ENCODE measurements at regions not wholly inside any gene's neighbourhood (a gene's known extent, or its start where the extent isn't known, plus 50 kb on each side); places are given as distances from the start of the nearest gene placed in this dataset.

- no peaks in the 10 kb centered on the region for H3K36me3 ChIP-seq (ENCODE audit: insufficient read depth, low read length)
- no peaks in the 10 kb centered on the region for H3K9me3 ChIP-seq (ENCODE audit: insufficient read depth, low read depth, low read length)
- H3K9me2 ChIP-seq (replicated peaks; ENCODE audit: low read depth, low read length), result no peaks in the 10 kb centered on the region
- no peak overlapping the region for H2AFZ ChIP-seq (ENCODE audit: low read length)
- no peak overlapping the region for H3K9ac ChIP-seq (ENCODE audit: low read depth, low read length, poor library complexity, severe bottlenecking)
- no peaks in the 10 kb centered on the region for H3K27me3 ChIP-seq (ENCODE audit: insufficient read depth, low read length, poor library complexity, severe bottlenecking)
- no peaks in the 10 kb centered on the region for H3F3A ChIP-seq (ENCODE audit: low read depth)
- no peak overlapping the region for H3K4me2 ChIP-seq (ENCODE audit: low read depth, low read length, poor library complexity, severe bottlenecking)
- TF ChIP-seq, protein P1, sequence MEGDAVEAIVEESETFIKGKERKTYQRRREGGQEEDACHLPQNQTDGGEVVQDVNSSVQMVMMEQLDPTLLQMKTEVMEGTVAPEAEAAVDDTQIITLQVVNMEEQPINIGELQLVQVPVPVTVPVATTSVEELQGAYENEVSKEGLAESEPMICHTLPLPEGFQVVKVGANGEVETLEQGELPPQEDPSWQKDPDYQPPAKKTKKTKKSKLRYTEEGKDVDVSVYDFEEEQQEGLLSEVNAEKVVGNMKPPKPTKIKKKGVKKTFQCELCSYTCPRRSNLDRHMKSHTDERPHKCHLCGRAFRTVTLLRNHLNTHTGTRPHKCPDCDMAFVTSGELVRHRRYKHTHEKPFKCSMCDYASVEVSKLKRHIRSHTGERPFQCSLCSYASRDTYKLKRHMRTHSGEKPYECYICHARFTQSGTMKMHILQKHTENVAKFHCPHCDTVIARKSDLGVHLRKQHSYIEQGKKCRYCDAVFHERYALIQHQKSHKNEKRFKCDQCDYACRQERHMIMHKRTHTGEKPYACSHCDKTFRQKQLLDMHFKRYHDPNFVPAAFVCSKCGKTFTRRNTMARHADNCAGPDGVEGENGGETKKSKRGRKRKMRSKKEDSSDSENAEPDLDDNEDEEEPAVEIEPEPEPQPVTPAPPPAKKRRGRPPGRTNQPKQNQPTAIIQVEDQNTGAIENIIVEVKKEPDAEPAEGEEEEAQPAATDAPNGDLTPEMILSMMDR (conservative IDR thresholded peaks at IDR 0.05; ENCODE audit: low read length), result no peak
- no peak for TF ChIP-seq EZH2phosphoT487 (IDR thresholded peaks at IDR 0.05; ENCODE audit: borderline replicate concordance)
- no peak overlapping the region for H3K4me3 ChIP-seq (ENCODE audit: low read length, poor library complexity, severe bottlenecking)
- H3K79me2 ChIP-seq (ENCODE audit: insufficient read depth, low read length), result no peaks in the 10 kb centered on the region
- H4K20me1 ChIP-seq (ENCODE audit: insufficient read depth, low read length, poor library complexity, severe bottlenecking), result no peaks in the 10 kb centered on the region
- no peaks in the 10 kb centered on the region for H3K4me1 ChIP-seq (ENCODE audit: insufficient read depth, low read length, poor library complexity, severe bottlenecking)
These were observed 269.7 kb downstream of the ISL1 start for GRCh38 chr5:51652980-51653379.

DNA sequence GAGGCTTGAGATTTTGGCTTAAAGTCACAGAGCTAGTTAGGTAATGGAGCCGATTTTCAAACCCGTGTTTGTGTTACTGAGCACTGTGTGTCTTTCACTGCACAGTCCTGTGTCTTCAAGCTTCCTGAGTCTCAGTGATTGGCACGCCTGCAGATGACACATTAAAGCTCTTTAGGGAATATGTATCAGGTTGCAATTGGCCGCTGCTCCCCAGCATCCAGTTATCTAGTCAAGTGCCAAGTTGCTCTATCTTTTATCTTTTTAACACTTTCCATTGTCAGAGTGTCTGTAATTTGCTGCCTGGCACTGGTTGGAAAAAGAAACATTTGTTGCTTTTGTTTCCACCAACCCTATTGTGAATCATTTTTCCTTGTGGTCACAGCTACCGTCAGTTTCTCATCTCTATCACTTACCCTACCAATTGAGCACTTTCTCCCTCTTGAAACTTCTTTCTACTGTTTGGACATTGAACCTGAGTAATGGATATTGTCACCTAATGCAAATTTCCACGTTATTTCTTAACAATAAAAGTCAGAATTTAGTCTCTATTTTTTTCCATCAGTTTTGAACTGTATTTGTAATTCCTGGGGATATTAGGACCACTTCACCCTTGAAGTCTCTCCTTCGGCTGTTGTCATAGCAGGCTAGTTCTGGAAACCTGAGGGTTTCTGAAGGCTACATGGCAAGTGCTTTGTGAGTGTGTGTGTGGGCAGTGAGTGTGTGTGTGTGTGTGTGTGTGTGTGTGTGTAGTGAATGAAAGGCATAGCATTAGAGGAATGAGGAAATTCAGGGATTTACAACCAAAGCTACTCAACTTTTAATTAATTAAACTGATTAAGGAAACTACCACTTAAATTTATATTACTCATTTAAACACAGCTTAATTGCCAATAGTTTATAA lies 274.3 kb downstream of the ISL1 start:
- Histone ChIP-seq H3K4me2 (ENCODE audit: low read depth, low read length, poor library complexity, severe bottlenecking) (no peak overlapping the region), H3F3A (ENCODE audit: low read depth) (no peaks in the 10 kb centered on the region)

DNA sequence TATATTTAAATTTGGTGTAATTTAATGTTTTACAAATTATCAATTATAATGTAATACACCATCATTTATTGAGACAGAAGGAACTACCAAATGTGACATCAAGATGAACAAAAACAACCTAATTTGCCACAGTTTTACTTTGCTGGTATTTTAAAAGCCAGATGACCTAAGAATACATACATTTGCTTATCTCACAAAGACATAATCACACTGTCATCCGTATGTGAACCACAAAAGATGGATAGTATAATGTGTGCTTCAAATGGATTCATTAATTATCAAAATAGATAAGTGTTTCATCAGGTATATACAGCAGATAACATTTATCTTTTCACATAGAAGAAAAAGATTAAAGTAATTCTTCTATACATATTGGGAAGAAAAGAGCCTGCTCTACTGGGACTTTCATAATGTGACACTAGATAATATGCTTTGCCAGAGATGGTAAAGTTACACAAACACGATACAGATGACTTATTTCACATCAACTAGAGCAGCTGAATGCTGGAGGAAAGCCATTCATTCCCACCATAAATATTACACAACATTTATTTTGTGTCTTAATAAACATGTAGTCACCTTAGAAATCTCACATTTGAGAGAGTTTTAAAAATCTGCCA lies 278.5 kb downstream of the ISL1 start:
- no peaks in the 10 kb centered on the region for H3K4me1 ChIP-seq (ENCODE audit: insufficient read depth, low read length, poor library complexity, severe bottlenecking)
- no peaks in the 10 kb centered on the region for H3K9me2 ChIP-seq (replicated peaks; ENCODE audit: low read depth, low read length)
- no peak overlapping the region for H3K9ac ChIP-seq (ENCODE audit: low read depth, low read length, poor library complexity, severe bottlenecking)
- H3K79me2 ChIP-seq (ENCODE audit: insufficient read depth, low read length), result no peaks in the 10 kb centered on the region
- no peak overlapping the region for H3K4me3 ChIP-seq (ENCODE audit: low read length, poor library complexity, severe bottlenecking)
- H2AFZ ChIP-seq (ENCODE audit: low read length), result no peak overlapping the region
- no peak overlapping the region for H3K4me2 ChIP-seq (ENCODE audit: low read depth, low read length, poor library complexity, severe bottlenecking)
- no peaks in the 10 kb centered on the region for H3K9me3 ChIP-seq (ENCODE audit: insufficient read depth, low read depth, low read length)
- no peaks in the 10 kb centered on the region for H3K27me3 ChIP-seq (ENCODE audit: insufficient read depth, low read length, poor library complexity, severe bottlenecking)
- no peaks in the 10 kb centered on the region for H3F3A ChIP-seq (ENCODE audit: low read depth)
- TF ChIP-seq, protein P1 (conservative IDR thresholded peaks at IDR 0.05; ENCODE audit: low read length), result no peak
- no peak for TF ChIP-seq EZH2phosphoT487 (IDR thresholded peaks at IDR 0.05; ENCODE audit: borderline replicate concordance)
- H4K20me1 ChIP-seq (ENCODE audit: insufficient read depth, low read length, poor library complexity, severe bottlenecking), result no peaks in the 10 kb centered on the region
- no peaks in the 10 kb centered on the region for H3K36me3 ChIP-seq (ENCODE audit: insufficient read depth, low read length)

More for the DNA sequence above, 274.3 kb downstream of the ISL1 start:
- no peaks in the 10 kb centered on the region for H3K9me3 ChIP-seq (ENCODE audit: insufficient read depth, low read depth, low read length)
- no peaks in the 10 kb centered on the region for H3K27me3 ChIP-seq (ENCODE audit: insufficient read depth, low read length, poor library complexity, severe bottlenecking)
- TF ChIP-seq, protein P1 (conservative IDR thresholded peaks at IDR 0.05; ENCODE audit: low read length), result no peak
- TF ChIP-seq EZH2phosphoT487 (IDR thresholded peaks at IDR 0.05; ENCODE audit: borderline replicate concordance), result no peak
- H3K9ac ChIP-seq (ENCODE audit: low read depth, low read length, poor library complexity, severe bottlenecking), result no peak overlapping the region
- no peaks in the 10 kb centered on the region for H3K4me1 ChIP-seq (ENCODE audit: insufficient read depth, low read length, poor library complexity, severe bottlenecking)
- H3K9me2 ChIP-seq (replicated peaks; ENCODE audit: low read depth, low read length), result no peaks in the 10 kb centered on the region
- H3K36me3 ChIP-seq (ENCODE audit: insufficient read depth, low read length), result no peaks in the 10 kb centered on the region
- H3K4me3 ChIP-seq (ENCODE audit: low read length, poor library complexity, severe bottlenecking), result no peak overlapping the region
- 0 out of 2 replicates have a peak overlapping the region, but pooled peaks have one; percentile 5 for H2AFZ ChIP-seq (ENCODE audit: low read length)
- no peaks in the 10 kb centered on the region for H3K79me2 ChIP-seq (ENCODE audit: insufficient read depth, low read length)
- H4K20me1 ChIP-seq (ENCODE audit: insufficient read depth, low read length, poor library complexity, severe bottlenecking), result no peaks in the 10 kb centered on the region

Data from Loucy (cell line).